HepG2 (cell line): ENCODE measurements at regions not wholly inside any gene's neighbourhood (a gene's known extent, or its start where the extent isn't known, plus 50 kb on each side); places are given as distances from the start of the nearest gene placed in this dataset.
"Not testable (repeated sequence)": the region's sequence is repeated elsewhere in the genome, so short reads cannot be mapped to it uniquely, and the experiment has no call there.

ENCODE experiments used
- ATAC-seq: fragments of 200-7000 bp; cut with Tn5 transposase; 3 replicates; pipeline ENCODE4 v1.9.1; 2020; ENCODE audit warnings: mild to moderate bottlenecking, moderate library complexity
- BruUV-seq: library from RNA; stranded (reverse); fragments of 400-500 nt; replicated peaks from 2 replicates; lab custom pipeline; 2021; lab: Mats Ljungman, UMichigan
- CTCF ChIA-PET: fragments of 300-600 bp; formaldehyde crosslinking; extraction: SDS; loops from one replicate; lab custom pipeline; 2021; ENCODE audit warnings: low total read pairs, inconsistent platforms, low intra/inter-chr PET ratio; lab: Yijun Ruan, JAX
- POLR2A ChIA-PET: fragments of 350-600 bp; sonication (Branson Sonifier 250); formaldehyde crosslinking; loops from one replicate; lab custom pipeline; 2020; ENCODE audit warnings: antibody characterized with exemption, inconsistent platforms; lab: Yijun Ruan, JAX
- DNase-seq: peaks from one replicate; pipeline ENCODE4 v3.0.0-alpha.2; 2015; ENCODE audit warnings: low spot score
- FAIRE-seq: peaks from 3 replicates; lab custom pipeline; 2011; peaks lifted over from hg19 to GRCh38; lab: Jason Lieb, UNC
- H2AFZ ChIP-seq: one replicate; pipeline ENCODE4 v1.6.1; 2011; ENCODE audit warnings: low read length, inconsistent platforms
- H3K27ac ChIP-seq: fragments of 300-600 bp; 3 replicates; pipeline ENCODE4 v1.8.0; 2011; ENCODE audit warnings: mixed run types, mild to moderate bottlenecking, mixed read lengths, low read length, inconsistent platforms; ENCODE audit not compliant: insufficient read depth; ENCODE audit errors: extremely low read length
- H3K27me3 ChIP-seq, 2 experiments: fragments of 200-600 bp in 1 of 2; 2 replicates in 1 of 2; 3 replicates in 1 of 2; pipeline versions ENCODE4 v1.6.0 to v1.8.0; 2011; ENCODE audit warnings: low read length in 2 of 2, mild to moderate bottlenecking in 2 of 2, moderate library complexity in 2 of 2, inconsistent platforms in 1 of 2; ENCODE audit not compliant: insufficient read depth in 2 of 2, control insufficient read depth in 1 of 2
- H3K36me3 ChIP-seq, 2 experiments: fragments of 200-600 bp in 1 of 2; replicated peaks in 1 of 2; 2 replicates in 1 of 2; 3 replicates in 1 of 2; pipeline versions ENCODE4 v1.5.1 to v1.8.0; 2011; ENCODE audit warnings: low read length in 2 of 2, inconsistent platforms in 1 of 2; ENCODE audit not compliant: insufficient read depth in 2 of 2, control insufficient read depth in 1 of 2
- H3K4me1 ChIP-seq: 2 replicates; pipeline ENCODE4 v1.5.1; 2012; ENCODE audit warnings: low read length, inconsistent platforms; ENCODE audit not compliant: insufficient read depth
- H3K4me2 ChIP-seq: 2 replicates; pipeline ENCODE4 v1.6.0; 2011; ENCODE audit warnings: low read depth, low read length, inconsistent platforms
- H3K4me3 ChIP-seq, 3 experiments: fragments of 200-600 bp in 1 of 3; sonication (generic), shearing (Covaris generic) in 1 of 3; replicated peaks in 1 of 3; 2 replicates each; pipeline ENCODE4 v1.5.1; 2011 to 2016; ENCODE audit warnings: low read length in 3 of 3, inconsistent platforms in 2 of 3, low read depth in 2 of 3, mild to moderate bottlenecking in 2 of 3, control low read depth in 1 of 3, mixed read lengths in 1 of 3; ENCODE audit not compliant: insufficient read depth in 1 of 3
- H3K79me2 ChIP-seq: one replicate; pipeline ENCODE4 v1.6.1; 2011; ENCODE audit warnings: low read length, inconsistent platforms; ENCODE audit not compliant: insufficient read depth
- H3K9ac ChIP-seq: 2 replicates; pipeline ENCODE4 v1.6.0; 2011; ENCODE audit warnings: mild to moderate bottlenecking, low read depth, low read length, inconsistent platforms; ENCODE audit not compliant: insufficient read depth
- H3K9me3 ChIP-seq: 2 replicates; pipeline ENCODE4 v1.5.1; 2012; ENCODE audit warnings: mild to moderate bottlenecking, low read length
- H4K20me1 ChIP-seq: 2 replicates; pipeline ENCODE4 v1.6.0; 2011; ENCODE audit warnings: inconsistent platforms, mild to moderate bottlenecking, low read length, moderate library complexity; ENCODE audit not compliant: insufficient read depth
- AHR ChIP-seq: IDR thresholded peaks from 2 replicates; pipeline ENCODE4 v1.6.1; 2018; ENCODE audit warnings: missing genetic modification reagents, missing compliant biosample characterization
- ESRRA ChIP-seq: sonication (generic); formaldehyde crosslinking; IDR thresholded peaks from 2 replicates; pipeline ENCODE4 v1.5.1; 2020; ENCODE audit warnings: mild to moderate bottlenecking, low read depth, missing genetic modification reagents
- MATR3 ChIP-seq: sonication (generic); formaldehyde crosslinking; IDR thresholded peaks from 2 replicates; pipeline ENCODE4 v1.4.0; 2020; ENCODE audit warnings: missing genetic modification reagents
- MAZ ChIP-seq, 2 experiments: sonication (generic) in 1 of 2; formaldehyde crosslinking in 1 of 2; IDR thresholded peaks; 2 replicates each; pipeline versions ENCODE4 v1.5.0 to v1.6.1; 2012 to 2020; ENCODE audit warnings: low read depth in 2 of 2, mild to moderate bottlenecking in 2 of 2, borderline replicate concordance in 1 of 2, improper control_type of control experiment in 1 of 2, low read length in 1 of 2, missing genetic modification reagents in 1 of 2, moderate library complexity in 1 of 2
- MZF1 ChIP-seq: sonication (generic); formaldehyde crosslinking; IDR thresholded peaks from 2 replicates; pipeline ENCODE4 v1.8.1; 2023; ENCODE audit warnings: mild to moderate bottlenecking, missing genetic modification reagents, borderline replicate concordance
- NAIF1 ChIP-seq: sonication (generic); formaldehyde crosslinking; IDR thresholded peaks from 2 replicates; pipeline ENCODE4 v1.5.0; 2020; ENCODE audit warnings: mild to moderate bottlenecking, missing genetic modification reagents, borderline replicate concordance
- SRF ChIP-seq: IDR thresholded peaks from 2 replicates; pipeline ENCODE4 v1.6.1; 2011; ENCODE audit warnings: mild to moderate bottlenecking, low read depth, low read length, moderate library complexity
- TCF7L2 ChIP-seq: IDR thresholded peaks from 2 replicates; pipeline ENCODE4 v1.6.1; 2011; ENCODE audit warnings: mild to moderate bottlenecking, low read depth, low read length, moderate library complexity
- WGBS: methylation state at CpG from one replicate; pipeline ENCODE4 v1.1.6; 2017; ENCODE audit warnings: low lambda C conversion rate; 5-methylcytosine and 5-hydroxymethylcytosine counted together
- in situ Hi-C: cut with HindIII; loops from 2 replicates; pipeline ENCODE4 v1.10.0; 2017; ENCODE audit warnings: low pct_unique_long_range_greater_than_20kb; ENCODE audit not compliant: extremely low pct_ligation_motif_present
- intact Hi-C: fragments of 100-400 bp; cut with micrococcal nuclease; formaldehyde crosslinking; loops from one replicate; pipeline ENCODE4 v1.10.0; 2022; ENCODE audit not compliant: unreplicated experiment
- TF ChIP-seq, protein P1 (sequence below): sonication (generic); formaldehyde crosslinking; IDR thresholded peaks from 2 replicates; pipeline ENCODE4 v1.8.1; 2023; ENCODE audit warnings: missing genetic modification reagents, inconsistent platforms, borderline replicate concordance

DNA sequence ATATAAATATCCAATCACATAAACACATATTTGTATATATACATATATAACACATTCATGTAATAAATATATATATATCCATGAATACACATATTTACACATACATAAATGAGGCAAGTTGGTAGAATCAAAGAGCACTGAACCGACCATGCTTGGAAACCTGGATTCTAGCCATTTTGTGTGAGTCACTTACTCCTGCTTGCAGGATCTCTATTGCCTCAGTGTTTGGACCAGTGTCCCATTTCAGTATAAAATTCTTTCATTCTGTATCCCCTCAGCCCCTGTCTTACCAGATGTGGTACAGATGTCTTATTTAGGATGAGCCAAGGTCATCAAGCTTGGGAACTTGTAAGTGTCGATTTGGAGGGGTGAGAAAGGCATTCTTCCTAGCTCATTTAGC lies 391.4 kb upstream of the FRG2C start:
- Histone ChIP-seq H4K20me1 (no peaks in the 10 kb centered on the region), H3K4me2 (no peak overlapping the region), H3K9me3 (no peaks in the 10 kb centered on the region), H3K36me3 (no peaks in the 10 kb centered on the region), H3K27ac (no peak overlapping the region), H3K79me2 (no peaks in the 10 kb centered on the region), H3K4me1 (no peaks in the 10 kb centered on the region), H3K9ac (no peak overlapping the region), H2AFZ (no peak overlapping the region), H3K4me3 (no peak overlapping the region), H3K27me3 (no peaks in the 10 kb centered on the region)
- BruUV-seq: no TSS peak
- in situ Hi-C loops: no loop called here
- intact Hi-C loops: no loop called here
- POLR2A ChIA-PET: no interaction called here
- no peak for ATAC-seq
- FAIRE-seq: no peak
- no peak for DNase-seq
- 0% methylated on average over 2 of the region's 2 CpGs for WGBS
- TF ChIP-seq MZF1 (CRISPR knock-in tag): no peak
- no peak for TF ChIP-seq MATR3 (CRISPR knock-in tag)
- no peak for TF ChIP-seq ESRRA (CRISPR knock-in tag)
- TF ChIP-seq NAIF1 (CRISPR knock-in tag): no peak
- no peak for TF ChIP-seq TCF7L2
- TF ChIP-seq MAZ (IDR thresholded peaks at IDR 0.05; ENCODE audit: borderline replicate concordance, low read depth, low read length): no peak
- no peak for TF ChIP-seq MAZ (CRISPR knock-in tag; IDR thresholded peaks at IDR 0.05; ENCODE audit: low read depth)
- TF ChIP-seq, protein P1, sequence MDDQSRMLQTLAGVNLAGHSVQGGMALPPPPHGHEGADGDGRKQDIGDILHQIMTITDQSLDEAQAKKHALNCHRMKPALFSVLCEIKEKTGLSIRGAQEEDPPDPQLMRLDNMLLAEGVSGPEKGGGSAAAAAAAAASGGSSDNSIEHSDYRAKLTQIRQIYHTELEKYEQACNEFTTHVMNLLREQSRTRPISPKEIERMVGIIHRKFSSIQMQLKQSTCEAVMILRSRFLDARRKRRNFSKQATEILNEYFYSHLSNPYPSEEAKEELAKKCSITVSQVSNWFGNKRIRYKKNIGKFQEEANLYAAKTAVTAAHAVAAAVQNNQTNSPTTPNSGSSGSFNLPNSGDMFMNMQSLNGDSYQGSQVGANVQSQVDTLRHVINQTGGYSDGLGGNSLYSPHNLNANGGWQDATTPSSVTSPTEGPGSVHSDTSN (CRISPR knock-in tag): no peak
- TF ChIP-seq AHR (CRISPR knock-in tag): no peak
- no peak for TF ChIP-seq SRF
- CTCF ChIA-PET: no interaction called here

DNA sequence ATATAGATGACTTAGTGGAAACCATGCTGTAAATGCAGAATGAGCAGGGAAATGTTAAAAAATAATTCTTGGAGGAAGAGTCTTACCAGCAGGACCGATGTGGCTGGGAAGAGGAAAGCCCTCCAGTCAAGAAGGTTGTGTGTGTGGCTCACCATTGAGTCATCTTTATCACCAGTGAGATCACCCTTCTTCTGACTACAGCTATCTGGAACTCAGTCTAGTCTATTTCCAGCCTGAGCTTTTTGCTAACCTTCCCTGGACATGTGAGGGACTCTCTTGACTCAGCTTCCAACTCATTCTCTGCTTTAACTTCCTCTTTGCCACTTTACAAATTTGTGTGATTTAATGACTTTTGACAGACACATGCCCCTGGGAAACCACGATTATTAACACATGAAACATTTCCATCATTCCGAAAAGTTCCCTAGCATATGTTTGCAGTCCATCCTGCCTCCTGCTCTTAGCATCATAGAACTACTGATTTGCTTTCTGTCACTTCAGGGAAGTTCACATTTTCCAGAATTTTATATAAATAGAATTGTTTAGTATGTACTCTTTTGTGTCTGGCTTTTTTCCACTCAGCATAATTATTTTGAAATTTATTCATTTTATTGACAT lies 378.5 kb upstream of the FRG2C start:
- POLR2A ChIA-PET, BruUV-seq, H3K4me3 ChIP-seq, DNase-seq, ATAC-seq, H2AFZ ChIP-seq, H3K27me3 ChIP-seq, in situ Hi-C loops, H3K4me1 ChIP-seq, H3K36me3 ChIP-seq, H4K20me1 ChIP-seq, CTCF ChIA-PET, intact Hi-C loops, H3K79me2 ChIP-seq, H3K27ac ChIP-seq, H3K4me2 ChIP-seq, H3K9me3 ChIP-seq, H3K9ac ChIP-seq, FAIRE-seq: not testable (repeated sequence)
- 30% methylated on average over 3 of the region's 3 CpGs for WGBS

DNA sequence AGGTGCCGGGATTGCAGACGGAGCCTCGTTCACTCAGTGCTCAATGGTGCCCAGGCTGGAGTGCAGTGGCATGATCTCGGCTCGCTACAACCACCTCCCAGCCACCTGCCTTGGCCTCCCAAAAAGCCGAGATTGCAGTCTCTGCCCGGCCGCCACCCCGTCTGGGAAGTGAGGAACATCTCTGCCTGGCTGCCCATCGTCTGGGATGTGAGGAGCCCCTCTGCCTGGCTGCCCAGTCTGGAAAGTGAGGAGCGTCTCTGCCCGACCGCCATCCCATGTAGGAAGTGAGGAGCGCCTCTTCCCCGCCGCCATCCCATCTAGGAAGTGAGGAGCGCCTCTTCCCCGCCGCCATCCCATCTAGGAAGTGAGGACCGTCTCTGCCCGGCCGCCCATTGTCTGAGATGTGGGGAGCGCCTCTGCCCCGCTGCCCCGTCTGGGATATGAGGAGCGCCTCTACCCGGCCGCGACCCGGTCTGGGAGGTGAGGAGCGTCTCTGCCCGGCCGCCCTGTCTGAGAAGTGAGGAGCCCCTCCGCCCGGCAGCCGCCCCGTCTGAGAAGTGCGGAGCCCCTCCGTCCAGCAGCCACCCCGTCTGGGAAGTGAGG lies 375.1 kb upstream of the FRG2C start:
- FAIRE-seq, POLR2A ChIA-PET: not testable (repeated sequence)

More for the DNA sequence above, 375.1 kb upstream of the FRG2C start:
- H3K79me2 ChIP-seq, CTCF ChIA-PET, intact Hi-C loops, H3K4me3 ChIP-seq, H3K36me3 ChIP-seq, H3K9me3 ChIP-seq, H4K20me1 ChIP-seq, H2AFZ ChIP-seq, in situ Hi-C loops, H3K27ac ChIP-seq, H3K4me2 ChIP-seq, ATAC-seq, DNase-seq, H3K4me1 ChIP-seq, H3K27me3 ChIP-seq, BruUV-seq, H3K9ac ChIP-seq: not testable (repeated sequence)
- 100% methylated on average over 1 of the region's 40 CpGs for WGBS
